SK-N-SH (cell line): ENCODE measurements at regions not wholly inside any gene's neighbourhood (a gene's known extent, or its start where the extent isn't known, plus 50 kb on each side); places are given as distances from the start of the nearest gene placed in this dataset.

Experiments
- CTCF ChIA-PET: fragments of 300-600, 350-600 bp; formaldehyde crosslinking; extraction: SDS; loops from one replicate; lab custom pipeline; 2021; lab: Yijun Ruan, JAX
- POLR2A ChIA-PET: fragments of 350-600 bp; sonication (Branson Sonifier 250); formaldehyde crosslinking; extraction: SDS; loops from one replicate; lab custom pipeline; 2020; ENCODE audit warnings: antibody characterized with exemption, inconsistent platforms; lab: Yijun Ruan, JAX
- DNase-seq: peaks from one replicate; pipeline ENCODE4 v3.0.0; 2012
- H2AFZ ChIP-seq: fragments of 200-600 bp; sonication (generic); 2 replicates; pipeline ENCODE4 v1.8.1; 2016; ENCODE audit warnings: antibody characterized with exemption, mild to moderate bottlenecking, low read depth
- H3F3A ChIP-seq: fragments of 200-600 bp; sonication (generic); replicated peaks from 2 replicates; pipeline ENCODE3; 2016; ENCODE audit warnings: antibody characterized with exemption, mild to moderate bottlenecking; ENCODE audit not compliant: insufficient read depth
- H3K27ac ChIP-seq, 2 experiments: fragments of 200-500 bp in 1 of 2; fragments of 200-600 bp in 1 of 2; sonication (Bioruptor generic) in 1 of 2; sonication (generic), shearing (Covaris generic) in 1 of 2; 2 replicates each; pipeline versions ENCODE4 v1.5.1 to v1.6.1; 2014 to 2016; ENCODE audit warnings: low read depth in 2 of 2, inconsistent platforms in 1 of 2, low read length in 1 of 2, mild to moderate bottlenecking in 1 of 2, mixed read lengths in 1 of 2
- H3K27me3 ChIP-seq: fragments of 200-600 bp; sonication (generic), shearing (Covaris generic); 2 replicates; pipeline ENCODE4 v1.6.1; 2016; ENCODE audit warnings: mixed run types; ENCODE audit not compliant: insufficient read depth
- H3K36me3 ChIP-seq, 2 experiments: fragments of 200-500 bp in 1 of 2; fragments of 200-600 bp in 1 of 2; sonication (Bioruptor generic) in 1 of 2; sonication (generic) in 1 of 2; replicated peaks in 1 of 2; 2 replicates each; pipeline versions ENCODE3 to v1.5.1; 2014 to 2016; ENCODE audit warnings: low read length in 1 of 2, mild to moderate bottlenecking in 1 of 2; ENCODE audit not compliant: insufficient read depth in 2 of 2, control insufficient read depth in 1 of 2
- H3K4me1 ChIP-seq, 2 experiments: fragments of 200-500 bp in 1 of 2; fragments of 200-600 bp in 1 of 2; sonication (Bioruptor generic) in 1 of 2; sonication (generic), shearing (Covaris generic) in 1 of 2; 2 replicates each; pipeline versions ENCODE4 v1.5.1 to v1.6.1; 2014 to 2016; ENCODE audit warnings: low read depth in 1 of 2, low read length in 1 of 2, mixed run types in 1 of 2; ENCODE audit not compliant: insufficient read depth in 2 of 2, control insufficient read depth in 1 of 2
- H3K4me2 ChIP-seq: fragments of 200-600 bp; sonication (generic), shearing (Covaris generic); 2 replicates; pipeline ENCODE4 v1.6.1; 2017; ENCODE audit warnings: mixed run types
- H3K4me3 ChIP-seq, 2 experiments: fragments of 200-500 bp in 1 of 2; fragments of 200-600 bp in 1 of 2; sonication (Bioruptor generic) in 1 of 2; sonication (generic), shearing (Covaris generic) in 1 of 2; 2 replicates each; pipeline versions ENCODE4 v1.5.1 to v1.8.1; 2014 to 2016; ENCODE audit warnings: low read depth in 2 of 2, inconsistent platforms in 1 of 2, low read length in 1 of 2, mild to moderate bottlenecking in 1 of 2, mixed read lengths in 1 of 2, moderate library complexity in 1 of 2
- H3K79me2 ChIP-seq: fragments of 200-600 bp; sonication (generic); 2 replicates; pipeline ENCODE4 v1.8.1; 2017; ENCODE audit warnings: mild to moderate bottlenecking; ENCODE audit not compliant: insufficient read depth
- H3K9ac ChIP-seq: fragments of 200-600 bp; sonication (generic); 2 replicates; pipeline ENCODE4 v1.6.1; 2017; ENCODE audit warnings: mixed run types
- H3K9me2 ChIP-seq: fragments of 200-600 bp; sonication (generic); 2 replicates; pipeline ENCODE4 v1.6.1; 2017; ENCODE audit warnings: mixed run types
- H3K9me3 ChIP-seq: fragments of 200-600 bp; sonication (generic); 2 replicates; pipeline ENCODE4 v1.6.1; 2017; ENCODE audit warnings: mixed run types, mild to moderate bottlenecking, moderate library complexity
- H4K20me1 ChIP-seq: fragments of 200-600 bp; sonication (generic); 2 replicates; pipeline ENCODE4 v1.6.1; 2017; ENCODE audit warnings: mild to moderate bottlenecking, mixed run types; ENCODE audit not compliant: insufficient read depth
- ELF1 ChIP-seq: IDR thresholded peaks from 2 replicates; pipeline ENCODE4 v1.4.0; 2012
- EP300 ChIP-seq, 2 experiments: IDR thresholded peaks; 2 replicates each; pipeline versions ENCODE4 v1.4.0 to v1.6.1; 2012; ENCODE audit warnings: borderline replicate concordance in 1 of 2, low read depth in 1 of 2, low read length in 1 of 2
- EZH2phosphoT487 ChIP-seq: fragments of 200-600 bp; sonication (generic); IDR thresholded peaks from 2 replicates; pipeline ENCODE4 v1.6.1; 2017; ENCODE audit warnings: low read depth, mixed run types, mild to moderate bottlenecking, antibody characterized with exemption, moderate library complexity, borderline replicate concordance
- FOXJ3 ChIP-seq: sonication (generic); formaldehyde crosslinking; IDR thresholded peaks from 2 replicates; pipeline ENCODE4 v1.5.1; 2020; ENCODE audit warnings: mild to moderate bottlenecking, missing genetic modification reagents
- FOXM1 ChIP-seq: IDR thresholded peaks from 2 replicates; pipeline ENCODE4 v1.4.0; 2012; ENCODE audit warnings: low read depth, mild to moderate bottlenecking
- NFIC ChIP-seq: IDR thresholded peaks from 2 replicates; pipeline ENCODE4 v1.4.0; 2012; ENCODE audit warnings: borderline replicate concordance
- POLR2AphosphoS5 ChIP-seq: IDR thresholded peaks from 2 replicates; pipeline ENCODE4 v1.6.1; 2012; ENCODE audit warnings: low read depth, low read length
- RAD21 ChIP-seq: IDR thresholded peaks from 2 replicates; pipeline ENCODE4 v1.6.1; 2012; ENCODE audit warnings: mild to moderate bottlenecking, low read length
- TCF12 ChIP-seq: IDR thresholded peaks from 2 replicates; pipeline ENCODE4 v1.4.0; 2012
- WGBS: methylation state at CpG from one replicate; pipeline ENCODE4 v1.1.6; 2017; ENCODE audit warnings: low lambda C conversion rate; 5-methylcytosine and 5-hydroxymethylcytosine counted together
- TF ChIP-seq, protein P1 (sequence below): IDR thresholded peaks from 2 replicates; pipeline ENCODE4; 2012
- TF ChIP-seq, protein P2 (sequence below): fragments of 200-600 bp; sonication (generic); IDR thresholded peaks from 2 replicates; pipeline ENCODE4 v1.6.1; 2017; ENCODE audit warnings: antibody characterized with exemption, mild to moderate bottlenecking, moderate library complexity
- TF ChIP-seq, protein P3 (sequence below): fragments of 150-350 bp; IDR thresholded peaks from 2 replicates; pipeline ENCODE4 v1.6.1; 2017; ENCODE audit warnings: antibody characterized with exemption, low read length, low read depth, borderline replicate concordance

DNA sequence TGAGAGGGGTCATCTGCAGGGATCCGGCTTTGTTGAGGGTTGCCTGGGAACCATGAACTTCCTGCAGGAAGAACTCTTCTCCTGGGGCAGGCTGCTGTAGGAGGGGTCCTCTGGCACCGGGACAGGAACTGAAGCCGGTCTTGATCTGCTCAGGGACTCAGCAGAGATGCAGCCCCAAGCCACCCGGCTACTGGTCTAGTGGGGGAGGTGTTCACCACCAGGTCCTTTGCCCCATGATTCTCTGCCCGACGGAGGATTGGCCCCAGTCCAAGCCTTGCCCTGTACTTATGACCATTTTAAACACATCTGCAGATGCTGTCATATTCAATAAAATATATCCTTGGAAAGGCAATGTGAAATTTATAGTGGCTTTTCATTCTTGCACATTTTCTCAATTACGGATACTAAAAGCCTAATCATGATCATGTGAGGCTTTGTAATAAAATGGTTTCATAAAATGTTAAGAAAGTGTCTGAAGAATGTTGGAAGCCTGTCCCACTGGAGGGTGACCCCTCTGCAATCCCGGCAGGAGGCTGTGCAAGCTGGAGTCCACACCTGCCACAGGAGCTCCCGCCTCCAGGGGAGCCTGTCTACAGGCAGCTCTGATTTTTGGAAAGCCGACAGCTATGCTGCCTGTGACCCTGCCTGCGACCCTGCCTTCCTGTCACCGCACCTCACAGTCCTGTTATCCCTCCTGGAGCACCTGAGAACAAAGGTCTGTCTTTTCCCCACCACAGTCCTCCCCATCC is 98.8 kb upstream of the TAF1B start:
- no peaks in the 10 kb centered on the region for H4K20me1 ChIP-seq
- TF ChIP-seq, protein P1, sequence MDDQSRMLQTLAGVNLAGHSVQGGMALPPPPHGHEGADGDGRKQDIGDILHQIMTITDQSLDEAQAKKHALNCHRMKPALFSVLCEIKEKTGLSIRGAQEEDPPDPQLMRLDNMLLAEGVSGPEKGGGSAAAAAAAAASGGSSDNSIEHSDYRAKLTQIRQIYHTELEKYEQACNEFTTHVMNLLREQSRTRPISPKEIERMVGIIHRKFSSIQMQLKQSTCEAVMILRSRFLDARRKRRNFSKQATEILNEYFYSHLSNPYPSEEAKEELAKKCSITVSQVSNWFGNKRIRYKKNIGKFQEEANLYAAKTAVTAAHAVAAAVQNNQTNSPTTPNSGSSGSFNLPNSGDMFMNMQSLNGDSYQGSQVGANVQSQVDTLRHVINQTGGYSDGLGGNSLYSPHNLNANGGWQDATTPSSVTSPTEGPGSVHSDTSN = peak; percentile 75
- no peak for TF ChIP-seq FOXM1
- TF ChIP-seq EP300 (IDR thresholded peaks at IDR 0.05; ENCODE audit: borderline replicate concordance in 1 of 2, low read depth in 1 of 2, low read length in 1 of 2) = peak in 1 of 2 experiments; percentile 54; a peak in 2 of 4 replicates
- TF ChIP-seq TCF12 = peak; percentile 63
- TF ChIP-seq, protein P2, sequence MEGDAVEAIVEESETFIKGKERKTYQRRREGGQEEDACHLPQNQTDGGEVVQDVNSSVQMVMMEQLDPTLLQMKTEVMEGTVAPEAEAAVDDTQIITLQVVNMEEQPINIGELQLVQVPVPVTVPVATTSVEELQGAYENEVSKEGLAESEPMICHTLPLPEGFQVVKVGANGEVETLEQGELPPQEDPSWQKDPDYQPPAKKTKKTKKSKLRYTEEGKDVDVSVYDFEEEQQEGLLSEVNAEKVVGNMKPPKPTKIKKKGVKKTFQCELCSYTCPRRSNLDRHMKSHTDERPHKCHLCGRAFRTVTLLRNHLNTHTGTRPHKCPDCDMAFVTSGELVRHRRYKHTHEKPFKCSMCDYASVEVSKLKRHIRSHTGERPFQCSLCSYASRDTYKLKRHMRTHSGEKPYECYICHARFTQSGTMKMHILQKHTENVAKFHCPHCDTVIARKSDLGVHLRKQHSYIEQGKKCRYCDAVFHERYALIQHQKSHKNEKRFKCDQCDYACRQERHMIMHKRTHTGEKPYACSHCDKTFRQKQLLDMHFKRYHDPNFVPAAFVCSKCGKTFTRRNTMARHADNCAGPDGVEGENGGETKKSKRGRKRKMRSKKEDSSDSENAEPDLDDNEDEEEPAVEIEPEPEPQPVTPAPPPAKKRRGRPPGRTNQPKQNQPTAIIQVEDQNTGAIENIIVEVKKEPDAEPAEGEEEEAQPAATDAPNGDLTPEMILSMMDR = no peak
- peak; percentile 29; the same call in 1 of the 2 replicates for TF ChIP-seq RAD21
- no peak for TF ChIP-seq POLR2AphosphoS5
- TF ChIP-seq ELF1 = no peak
- TF ChIP-seq FOXJ3 (CRISPR knock-in tag) = no peak
- TF ChIP-seq EZH2phosphoT487 = no peak
- TF ChIP-seq, protein P3, sequence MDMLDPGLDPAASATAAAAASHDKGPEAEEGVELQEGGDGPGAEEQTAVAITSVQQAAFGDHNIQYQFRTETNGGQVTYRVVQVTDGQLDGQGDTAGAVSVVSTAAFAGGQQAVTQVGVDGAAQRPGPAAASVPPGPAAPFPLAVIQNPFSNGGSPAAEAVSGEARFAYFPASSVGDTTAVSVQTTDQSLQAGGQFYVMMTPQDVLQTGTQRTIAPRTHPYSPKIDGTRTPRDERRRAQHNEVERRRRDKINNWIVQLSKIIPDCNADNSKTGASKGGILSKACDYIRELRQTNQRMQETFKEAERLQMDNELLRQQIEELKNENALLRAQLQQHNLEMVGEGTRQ = no peak
- peak; percentile 57 for TF ChIP-seq NFIC
- no peak overlapping the region for H3K27ac ChIP-seq
- no peaks in the 10 kb centered on the region for H3F3A ChIP-seq
- no peaks in the 10 kb centered on the region for H3K9me3 ChIP-seq
- CTCF ChIA-PET = interaction anchor here (1.4 to 4.9 kb wide), 4 partner anchors 13 to 328 kb away, joined by 3 to 17 read pairs (median 4); no protein-coding TSS in a partner anchor
- H3K4me3 ChIP-seq = no peak overlapping the region
- H3K9me2 ChIP-seq = no peaks in the 10 kb centered on the region
- no peaks in the 10 kb centered on the region for H3K36me3 ChIP-seq
- no peaks in the 10 kb centered on the region for H3K27me3 ChIP-seq
- H3K4me2 ChIP-seq = no peak overlapping the region
- POLR2A ChIA-PET = no interaction called here
- WGBS = 41% methylated on average over 12 of the region's 12 CpGs
- peak; percentile 83 for DNase-seq
- peaks cover 0 to 13% of the 10 kb centered on the region in 2 experiments; a peak in 1 of 4 replicates for H3K4me1 ChIP-seq
- no peak overlapping the region for H2AFZ ChIP-seq
- no peak overlapping the region for H3K9ac ChIP-seq
- no peaks in the 10 kb centered on the region for H3K79me2 ChIP-seq
